ENCODE measurements at regions not wholly inside any gene's neighbourhood (a gene's known extent, or its start where the extent isn't known, plus 50 kb on each side); places are given as distances from the start of the nearest gene placed in this dataset.
A peak's percentile ranks its signal among the peaks of the same experiment; 100 is the strongest.
"Not testable (repeated sequence)": the region's sequence is repeated elsewhere in the genome, so short reads cannot be mapped to it uniquely, and the experiment has no call there.

- H3K27me3 Mint-ChIP-seq, H3K4me1 Mint-ChIP-seq, H3K9me3 Mint-ChIP-seq: not testable (repeated sequence)
- DNase-seq = peak; percentile 7 to 38
- Mint-ChIP-seq H3K4me3 (peak overlapping the region in 1 of 2 donors; percentile 69), H3K27ac (peak overlapping the region in 1 of 2 donors; percentile 64)
- ATAC-seq = peak; percentile 35
Observed at GRCh38 chr20:29443206-29443781, 1814.2 kb upstream of the DEFB115 start.

- peak; percentile 69 for ATAC-seq
Observed at GRCh38 chr20:29443819-29444218, 1813.6 kb upstream of the DEFB115 start.

GRCh38 chr20:29445050-29445907 is 1812.2 kb upstream of the DEFB115 start:
- not testable (repeated sequence) for H3K27me3 Mint-ChIP-seq
- peak; percentile 92 for ATAC-seq
- peak overlapping the region; percentile 33 to 67 for H3K4me3 Mint-ChIP-seq

More at GRCh38 chr20:29443819-29444218, 1813.6 kb upstream of the DEFB115 start:
- Mint-ChIP-seq H3K4me3 (peak overlapping the region in 1 of 2 donors; percentile 69), H3K4me1 (no peaks in the 10 kb centered on the region), H3K27me3 (peaks cover 7% of the 10 kb centered on the region), H3K9me3 (peaks cover 0 to 7% of the 10 kb centered on the region in 2 donors), H3K27ac (peak overlapping the region in 1 of 2 donors; percentile 64)
- peak in 1 of 2 donors; percentile 24 for DNase-seq

DNA sequence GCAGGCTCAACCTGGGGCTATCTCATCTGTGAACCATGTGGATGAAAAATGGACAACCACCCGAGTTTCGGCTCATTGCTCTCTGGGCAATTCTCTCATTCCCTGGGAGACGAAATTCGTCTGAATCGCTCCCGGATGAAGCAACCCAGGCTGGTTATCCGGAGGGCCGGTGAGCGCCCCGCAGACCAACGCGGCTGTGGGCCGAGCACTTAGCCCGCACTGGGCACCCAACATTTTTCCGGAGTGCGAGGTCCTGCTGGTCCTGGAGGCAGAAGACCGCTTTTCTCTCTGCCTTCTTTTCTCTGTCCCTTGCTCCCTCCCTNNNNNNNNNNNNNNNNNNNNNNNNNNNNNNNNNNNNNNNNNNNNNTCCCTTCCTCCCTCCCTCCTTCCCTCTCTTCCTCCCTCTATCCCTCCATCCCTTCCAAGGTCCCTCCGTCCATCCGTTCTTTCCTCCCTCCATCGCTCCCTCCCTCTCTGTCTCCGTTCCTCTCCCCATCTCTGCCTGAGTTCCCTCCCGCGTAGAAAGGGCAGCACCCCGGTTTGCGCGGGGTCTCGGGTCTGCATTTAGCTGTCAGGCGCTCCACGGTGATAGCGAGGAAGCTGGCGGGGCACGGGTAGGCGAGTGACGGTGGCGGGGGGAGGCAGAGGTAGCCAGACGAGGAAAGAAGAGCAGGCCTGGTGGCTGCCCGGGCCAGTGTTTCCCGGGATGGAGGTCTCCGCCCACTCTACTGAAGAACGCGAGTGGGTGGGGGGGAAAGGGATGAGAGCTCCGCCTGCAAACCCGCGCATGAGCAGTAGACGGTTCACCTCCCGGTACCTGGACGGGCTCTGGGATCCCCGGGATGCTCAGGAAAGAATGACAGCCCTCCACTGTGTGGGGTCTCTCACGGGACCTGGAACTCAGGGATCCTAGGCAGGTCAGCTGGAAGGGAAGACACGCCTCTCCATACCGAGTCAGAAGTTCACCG is 1809.7 kb upstream of the DEFB115 start:
- Mint-ChIP-seq H3K9me3 (peaks cover 0 to 16% of the 10 kb centered on the region in 2 donors), H3K4me3 (peak overlapping the region in 1 of 2 donors; percentile 38)
- not testable (repeated sequence) for H3K27ac Mint-ChIP-seq, ATAC-seq, H3K4me1 Mint-ChIP-seq, H3K27me3 Mint-ChIP-seq, DNase-seq

More at GRCh38 chr20:29445050-29445907, 1812.2 kb upstream of the DEFB115 start:
- not testable (repeated sequence) for H3K27ac Mint-ChIP-seq, H3K9me3 Mint-ChIP-seq, H3K4me1 Mint-ChIP-seq
- DNase-seq = peak; percentile 9 to 49

DNA sequence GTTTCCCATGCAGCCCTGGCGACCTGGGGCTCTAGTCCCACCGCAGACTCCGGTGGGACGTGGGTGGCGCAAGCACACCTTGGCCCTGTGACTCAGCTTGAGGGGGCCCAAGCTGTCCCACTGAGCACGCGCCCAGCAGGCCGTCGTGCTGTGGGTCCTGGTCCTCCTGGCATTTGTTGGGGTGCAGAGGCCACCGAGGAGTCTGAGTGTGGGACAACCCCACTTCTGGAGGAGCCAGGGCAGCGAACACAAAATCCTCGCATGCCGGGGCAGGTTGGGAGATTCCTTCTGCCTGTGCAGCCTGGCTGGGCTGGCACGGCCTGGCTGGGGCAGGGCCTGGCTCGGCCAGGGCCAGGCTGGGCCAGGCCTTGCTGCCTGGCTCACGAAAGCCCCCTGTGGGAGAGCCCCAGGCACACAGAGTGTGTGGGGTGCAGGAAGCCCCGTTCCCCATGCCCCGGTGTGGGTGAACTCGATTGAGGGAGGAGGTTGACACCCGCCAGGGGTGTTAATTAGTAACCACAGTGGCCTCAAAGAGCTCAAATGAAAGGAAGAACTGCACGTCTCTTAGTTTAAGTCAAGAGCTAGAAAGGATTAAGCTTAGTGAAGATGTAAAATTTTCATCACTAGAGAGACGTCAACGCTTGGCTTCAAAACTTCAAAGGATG is 1808.5 kb upstream of the DEFB115 start:
- Mint-ChIP-seq H3K4me3 (no peak overlapping the region), H3K9me3 (peaks cover 0 to 16% of the 10 kb centered on the region in 2 donors), H3K27me3 (peaks cover 7% of the 10 kb centered on the region), H3K27ac (no peak overlapping the region), H3K4me1 (no peaks in the 10 kb centered on the region)
- DNase-seq (no peak), ATAC-seq (no peak)

GRCh38 chr20:29452186-29452585 is 1805.3 kb upstream of the DEFB115 start:
- Mint-ChIP-seq H3K27ac (no peak overlapping the region), H3K4me1 (no peaks in the 10 kb centered on the region), H3K27me3 (no peaks in the 10 kb centered on the region), H3K4me3 (no peak overlapping the region), H3K9me3 (peaks cover 0 to 21% of the 10 kb centered on the region in 2 donors)
- ATAC-seq (no peak), DNase-seq (no peak)

GRCh38 chr20:29456987-29457693 is 1800.3 kb upstream of the DEFB115 start:
- peaks cover 0 to 28% of the 10 kb centered on the region in 2 donors for H3K9me3 Mint-ChIP-seq
- DNase-seq, ATAC-seq, H3K4me3 Mint-ChIP-seq, H3K27ac Mint-ChIP-seq, H3K27me3 Mint-ChIP-seq, H3K4me1 Mint-ChIP-seq: not testable (repeated sequence)

- Mint-ChIP-seq H3K9me3 (peaks cover 9 to 33% of the 10 kb centered on the region in 2 donors), H3K4me1 (no peaks in the 10 kb centered on the region), H3K4me3 (no peak overlapping the region), H3K27ac (no peak overlapping the region), H3K27me3 (no peaks in the 10 kb centered on the region)
- DNase-seq = no peak
- ATAC-seq = no peak
Observed at GRCh38 chr20:29472606-29473005, 1784.9 kb upstream of the DEFB115 start.

DNA sequence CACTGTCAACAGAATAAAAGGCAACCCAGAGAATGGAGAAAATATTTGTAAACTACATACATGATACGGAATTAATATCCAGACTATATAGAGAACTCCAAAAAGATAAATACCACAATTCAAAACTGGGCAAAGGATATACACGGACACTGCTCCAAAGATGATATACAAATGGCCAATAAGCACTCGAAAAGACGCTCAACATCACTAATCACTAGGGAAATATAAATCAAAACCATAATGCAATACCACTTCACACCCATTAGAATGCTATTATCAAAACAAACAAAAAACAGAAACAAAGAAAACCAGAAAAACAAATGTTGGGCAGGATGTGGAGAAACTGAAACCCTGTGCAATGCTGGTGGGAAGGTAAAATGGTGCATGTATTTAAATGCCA is 1764.6 kb upstream of the DEFB115 start:
- DNase-seq, H3K27ac Mint-ChIP-seq, H3K27me3 Mint-ChIP-seq, H3K4me3 Mint-ChIP-seq, H3K4me1 Mint-ChIP-seq, ATAC-seq: not testable (repeated sequence)
- peaks cover 5 to 14% of the 10 kb centered on the region in 2 donors for H3K9me3 Mint-ChIP-seq

- not testable (repeated sequence) for H3K27me3 Mint-ChIP-seq, H3K4me1 Mint-ChIP-seq, H3K27ac Mint-ChIP-seq, ATAC-seq, H3K4me3 Mint-ChIP-seq, DNase-seq
- peaks cover 15 to 26% of the 10 kb centered on the region in 2 donors for H3K9me3 Mint-ChIP-seq
Observed at GRCh38 chr20:29496767-29497166, 1760.7 kb upstream of the DEFB115 start.

GRCh38 chr20:29497261-29497671 is 1760.2 kb upstream of the DEFB115 start:
- DNase-seq (peak in 1 of 2 donors; percentile 49), ATAC-seq (peak; percentile 59)
- H3K9me3 Mint-ChIP-seq = peaks cover 15 to 26% of the 10 kb centered on the region in 2 donors
- no peaks in the 10 kb centered on the region for H3K4me1 Mint-ChIP-seq
- no peak overlapping the region for H3K27ac Mint-ChIP-seq
- no peak overlapping the region for H3K4me3 Mint-ChIP-seq
- no peaks in the 10 kb centered on the region for H3K27me3 Mint-ChIP-seq

DNA sequence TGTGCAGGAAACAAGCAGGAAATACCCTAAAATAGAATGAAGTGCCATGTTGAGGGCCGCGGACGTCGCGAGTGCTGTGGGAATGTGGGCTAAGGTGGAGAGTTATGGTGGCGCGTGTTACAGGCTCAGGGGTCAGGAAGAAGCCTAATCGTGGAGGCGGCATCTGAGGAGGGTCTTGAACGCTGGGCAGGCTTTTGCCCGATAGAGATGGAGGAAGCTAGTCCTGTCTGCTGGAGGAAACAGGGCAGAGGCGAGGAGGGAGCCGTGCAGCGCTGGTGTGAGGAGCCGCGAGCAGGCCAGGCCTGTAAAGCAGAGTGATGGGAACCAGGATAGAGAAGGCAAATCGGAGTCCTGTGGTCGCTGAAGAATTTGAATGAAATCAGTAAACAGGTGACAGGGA is 1759.8 kb upstream of the DEFB115 start:
- not testable (repeated sequence) for H3K4me3 Mint-ChIP-seq, H3K4me1 Mint-ChIP-seq, H3K27me3 Mint-ChIP-seq, ATAC-seq, H3K27ac Mint-ChIP-seq
- peaks cover 15 to 24% of the 10 kb centered on the region in 2 donors for H3K9me3 Mint-ChIP-seq
- peak in 1 of 2 donors; percentile 10 for DNase-seq

- DNase-seq, H3K4me3 Mint-ChIP-seq, H3K4me1 Mint-ChIP-seq, H3K27me3 Mint-ChIP-seq, ATAC-seq, H3K27ac Mint-ChIP-seq: not testable (repeated sequence)
- H3K9me3 Mint-ChIP-seq = peaks cover 11 to 20% of the 10 kb centered on the region in 2 donors
Observed at GRCh38 chr20:29500738-29501137, 1756.7 kb upstream of the DEFB115 start.

DNA sequence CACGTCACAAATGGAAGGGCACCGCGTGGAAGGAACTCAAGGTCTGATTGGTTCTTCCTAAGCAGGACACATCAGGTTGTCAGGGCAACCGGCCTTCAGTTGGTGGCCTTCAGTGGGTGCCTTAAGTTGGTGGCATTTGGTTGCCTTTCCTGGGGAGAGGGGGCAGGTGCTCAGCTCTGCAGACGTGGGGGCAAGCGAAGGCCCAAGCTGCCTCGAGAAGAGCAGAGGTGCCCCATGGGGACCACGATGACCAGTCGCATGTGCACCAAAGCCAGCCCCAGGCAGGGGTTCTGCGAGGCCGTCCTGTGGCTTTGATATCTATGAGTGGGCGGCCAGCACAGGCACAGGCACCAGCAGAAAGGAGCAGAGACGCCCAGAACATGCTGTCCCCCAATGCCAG is 1742.8 kb upstream of the DEFB115 start:
- H3K4me1 Mint-ChIP-seq, H3K27me3 Mint-ChIP-seq, H3K27ac Mint-ChIP-seq, ATAC-seq, DNase-seq, H3K4me3 Mint-ChIP-seq: not testable (repeated sequence)
- H3K9me3 Mint-ChIP-seq = peaks cover 9 to 34% of the 10 kb centered on the region in 2 donors
